ENCODE measurements at regions not wholly inside any gene's neighbourhood (a gene's known extent, or its start where the extent isn't known, plus 50 kb on each side); places are given as distances from the start of the nearest gene placed in this dataset.

- Histone ChIP-seq H4K20me1 (ENCODE audit: insufficient read depth, low read length) (no peaks in the 10 kb centered on the region), H3K4me3 (ENCODE audit: low read depth, low read length, poor library complexity, severe bottlenecking) (no peak overlapping the region), H3K79me2 (ENCODE audit: insufficient read depth, low read depth, low read length) (no peaks in the 10 kb centered on the region), H3K4me1 (ENCODE audit: insufficient read depth, low read length, poor library complexity, severe bottlenecking) (no peaks in the 10 kb centered on the region), H3K9me2 (ENCODE audit: insufficient read depth, low read length) (no peaks in the 10 kb centered on the region), H3K9me3 (ENCODE audit: low read length) (no peaks in the 10 kb centered on the region), H3K27ac (ENCODE audit: low read depth, low read length, poor library complexity, severe bottlenecking) (no peak overlapping the region), H2AFZ (ENCODE audit: low read length) (no peak overlapping the region), H3K36me3 (ENCODE audit: insufficient read depth, low read length) (no peaks in the 10 kb centered on the region), H3K4me2 (ENCODE audit: low read length) (no peak overlapping the region)
- ChIA-PET CTCF (ENCODE audit: unreplicated experiment) (no interaction called here), POLR2A (interaction anchor here (0.6 to 0.7 kb wide), 3 partner anchors 54 to 517 kb away, joined by 3 to 6 read pairs (median 3); no protein-coding TSS in a partner anchor)
- no peak for DNase-seq (ENCODE audit: low spot score)
- BruUV-seq (replicated peaks) = no TSS peak
- intact Hi-C loops (cut with micrococcal nuclease; ENCODE audit: unreplicated experiment) = no loop called here
- TF ChIP-seq CTCF (conservative IDR thresholded peaks at IDR 0.05; ENCODE audit: low read length) (no peak), EZH2phosphoT487 (IDR thresholded peaks at IDR 0.05; ENCODE audit: borderline replicate concordance, low read depth, low read length) (no peak)
Observed at GRCh38 chr6:6861351-6861894, 246.3 kb upstream of the RREB1 start.

- BruUV-seq (replicated peaks) = no TSS peak
- POLR2A ChIA-PET = interaction anchor here (0.7 kb wide), 1 partner anchor 349 kb away, joined by 6 read pairs; no protein-coding TSS in a partner anchor
Observed at GRCh38 chr6:6861995-6862394, 245.8 kb upstream of the RREB1 start.

More at GRCh38 chr6:6861995-6862394, 245.8 kb upstream of the RREB1 start:
- TF ChIP-seq CTCF (conservative IDR thresholded peaks at IDR 0.05; ENCODE audit: low read length) = no peak
- TF ChIP-seq EZH2phosphoT487 (IDR thresholded peaks at IDR 0.05; ENCODE audit: borderline replicate concordance, low read depth, low read length) = no peak
- Histone ChIP-seq H4K20me1 (ENCODE audit: insufficient read depth, low read length) (no peaks in the 10 kb centered on the region), H3K79me2 (ENCODE audit: insufficient read depth, low read depth, low read length) (no peaks in the 10 kb centered on the region), H3K36me3 (ENCODE audit: insufficient read depth, low read length) (no peaks in the 10 kb centered on the region), H3K27ac (ENCODE audit: low read depth, low read length, poor library complexity, severe bottlenecking) (no peak overlapping the region), H3K9me3 (ENCODE audit: low read length) (no peaks in the 10 kb centered on the region), H2AFZ (ENCODE audit: low read length) (no peak overlapping the region), H3K4me2 (ENCODE audit: low read length) (no peak overlapping the region), H3K4me3 (ENCODE audit: low read depth, low read length, poor library complexity, severe bottlenecking) (no peak overlapping the region), H3K9me2 (ENCODE audit: insufficient read depth, low read length) (no peaks in the 10 kb centered on the region), H3K4me1 (ENCODE audit: insufficient read depth, low read length, poor library complexity, severe bottlenecking) (no peaks in the 10 kb centered on the region)
- CTCF ChIA-PET (ENCODE audit: unreplicated experiment) = no interaction called here
- intact Hi-C loops (cut with micrococcal nuclease; ENCODE audit: unreplicated experiment) = no loop called here
- no peak for DNase-seq (ENCODE audit: low spot score)
